ENCODE measurements at regions not wholly inside any gene's neighbourhood (a gene's known extent, or its start where the extent isn't known, plus 50 kb on each side); places are given as distances from the start of the nearest gene placed in this dataset.

DNA sequence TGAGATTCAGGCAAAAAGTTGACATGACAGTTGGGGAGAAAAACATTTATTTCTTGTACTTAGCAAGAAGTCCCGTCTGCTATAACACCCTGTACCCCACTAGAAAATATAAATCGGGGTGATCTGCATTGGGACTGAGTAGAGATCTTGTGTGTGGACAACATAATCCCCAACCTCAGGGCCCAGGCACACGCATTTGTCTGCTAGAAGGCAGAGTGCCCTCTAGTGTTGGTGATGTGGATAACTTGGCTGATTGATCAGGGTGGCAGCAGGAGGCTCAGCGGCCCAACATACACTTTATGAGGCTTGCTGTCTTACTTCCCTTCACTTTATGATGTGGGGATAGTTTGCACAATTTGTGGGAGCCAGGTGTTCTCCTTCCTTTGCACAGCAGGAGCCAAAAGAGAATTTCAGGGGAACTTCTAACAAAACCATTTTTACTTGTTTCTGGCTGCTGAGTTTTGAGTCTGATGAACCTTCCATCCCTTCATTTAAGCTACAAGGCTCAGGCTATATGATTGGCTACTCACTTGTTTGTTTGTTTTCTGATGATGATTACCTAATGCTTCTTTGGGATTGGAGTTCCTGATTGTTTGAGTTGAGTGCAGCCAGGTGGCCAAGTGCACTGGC lies 263.2 kb downstream of the DMAC1 start:
- ATAC-seq (peak; percentile 38), DNase-seq (ENCODE audit: low spot score in 2 of 2) (peak; percentile 22 to 61)
- no peaks in the 10 kb centered on the region for H3K36me3 Mint-ChIP-seq
- H3K27ac Mint-ChIP-seq: no peak overlapping the region
- H3K4me3 Mint-ChIP-seq: no peak overlapping the region
- H3K9me3 Mint-ChIP-seq: no peaks in the 10 kb centered on the region
- H3K4me1 Mint-ChIP-seq: peaks cover 15% of the 10 kb centered on the region

DNA sequence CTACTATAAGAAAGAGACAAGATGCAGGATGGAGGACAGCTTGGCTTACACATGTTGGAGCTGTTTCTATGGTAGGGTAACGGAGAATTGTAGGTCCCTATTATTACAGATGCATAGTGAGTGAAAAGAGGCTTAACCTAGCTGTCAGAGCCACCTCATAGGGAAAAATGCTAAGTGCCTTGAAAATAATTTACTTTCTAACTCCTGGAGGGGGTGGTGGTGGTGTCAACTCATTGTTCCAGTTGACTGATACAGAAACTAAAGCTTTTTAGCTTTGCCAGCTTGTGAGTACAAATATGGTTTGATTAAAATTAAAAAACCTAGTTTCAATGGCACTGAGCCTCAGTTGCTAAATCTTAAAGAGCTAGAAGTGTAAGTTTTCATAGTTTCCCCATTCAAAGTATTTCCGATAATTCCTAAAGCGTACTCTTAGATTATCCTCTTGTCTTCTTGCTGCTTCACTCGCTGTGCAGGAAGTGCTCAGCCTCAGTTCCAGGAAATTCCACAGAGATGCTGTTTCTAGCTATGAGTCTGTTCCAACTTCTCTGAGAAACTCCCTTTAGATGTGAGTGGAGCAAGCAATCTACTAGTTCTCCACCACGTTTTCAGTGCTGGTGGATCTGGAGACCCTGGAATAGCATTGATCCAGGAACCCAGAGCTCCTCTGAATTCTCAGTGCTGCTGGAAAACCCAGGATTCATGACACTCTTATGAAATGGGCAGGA lies 265.2 kb downstream of the DMAC1 start:
- peak overlapping the region; percentile 44 for H3K27ac Mint-ChIP-seq
- peak; percentile 79 for ATAC-seq

DNA sequence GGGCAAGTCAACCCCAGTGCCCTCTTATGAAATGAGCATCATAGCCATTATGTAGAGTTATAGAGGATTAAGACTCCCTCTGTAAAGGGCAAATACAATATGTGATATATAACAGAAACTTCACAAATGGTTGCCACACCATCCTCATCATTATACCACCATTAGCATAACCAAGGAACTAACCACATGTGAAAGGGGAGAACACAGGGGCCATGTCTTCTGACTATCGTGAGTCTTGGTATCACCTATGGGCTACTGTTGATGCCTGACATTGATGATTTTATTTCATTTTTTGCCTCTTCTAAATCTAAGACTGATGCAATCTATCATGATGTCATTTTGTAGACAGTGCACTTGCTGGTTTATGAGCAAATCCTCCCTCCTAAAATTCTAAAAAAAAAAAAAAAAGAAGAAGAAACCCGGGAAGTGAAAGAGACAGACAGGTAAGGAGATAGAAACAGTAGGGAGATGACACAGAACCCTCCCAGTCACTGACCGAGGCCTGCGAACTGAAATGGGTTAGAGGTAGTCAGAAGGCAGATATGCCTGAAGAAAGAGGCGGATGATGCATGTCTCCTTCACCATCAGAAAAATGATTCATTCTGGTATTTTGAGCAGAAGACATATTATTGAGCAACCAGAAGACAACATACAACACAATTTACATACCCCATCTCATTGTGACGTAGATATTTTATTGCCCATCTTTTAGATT lies 266.0 kb downstream of the DMAC1 start:
- Mint-ChIP-seq H3K9me3 (no peaks in the 10 kb centered on the region), H3K4me3 (peak overlapping the region; percentile 36), H3K4me1 (peaks cover 15% of the 10 kb centered on the region), H3K27ac (peak overlapping the region; percentile 44), H3K36me3 (no peaks in the 10 kb centered on the region)
- ATAC-seq (peak; percentile 86), DNase-seq (ENCODE audit: low spot score in 2 of 2) (peak in 1 of 2 donors; percentile 52)

More for the DNA sequence above, 265.2 kb downstream of the DMAC1 start:
- peak in 1 of 2 donors; percentile 56 for DNase-seq (ENCODE audit: low spot score in 2 of 2)
- Mint-ChIP-seq H3K9me3 (no peaks in the 10 kb centered on the region), H3K4me3 (peak overlapping the region; percentile 36), H3K4me1 (peaks cover 15% of the 10 kb centered on the region), H3K36me3 (no peaks in the 10 kb centered on the region)

DNA sequence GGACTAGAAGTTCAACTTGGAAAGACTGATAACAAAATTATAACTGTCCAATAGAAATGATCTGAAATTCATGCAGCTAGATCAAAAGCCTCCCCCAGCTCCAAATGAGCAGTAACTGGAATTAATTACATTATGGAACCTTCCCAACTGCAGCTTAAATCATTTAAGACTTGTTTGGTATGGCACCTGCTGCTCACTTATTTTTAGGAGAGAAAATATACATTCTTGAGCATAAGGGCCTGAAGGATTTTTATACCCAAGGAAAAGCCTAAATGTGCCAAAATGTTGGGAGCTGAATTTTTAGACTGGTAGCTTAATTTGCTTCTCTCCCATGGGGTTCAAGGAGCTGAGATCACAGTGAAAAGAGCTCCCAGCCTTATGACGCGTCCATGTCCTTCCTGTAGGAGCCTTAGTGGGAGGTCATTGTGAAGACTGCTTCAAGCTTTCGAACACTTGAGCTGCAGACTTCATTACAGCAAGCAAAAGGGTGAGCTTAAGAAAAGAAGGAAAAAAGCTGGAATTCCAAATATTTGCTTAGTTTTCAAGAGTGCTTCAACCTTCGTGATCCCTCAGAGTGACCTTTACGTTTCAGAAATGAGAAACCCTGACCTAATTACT lies 276.0 kb downstream of the DMAC1 start:
- no peaks in the 10 kb centered on the region for H3K36me3 Mint-ChIP-seq
- no peak for ATAC-seq
- H3K27ac Mint-ChIP-seq: no peak overlapping the region
- no peak overlapping the region for H3K4me3 Mint-ChIP-seq
- no peaks in the 10 kb centered on the region for H3K9me3 Mint-ChIP-seq
- DNase-seq (ENCODE audit: low spot score in 2 of 2): no peak
- H3K4me1 Mint-ChIP-seq: no peaks in the 10 kb centered on the region

DNA sequence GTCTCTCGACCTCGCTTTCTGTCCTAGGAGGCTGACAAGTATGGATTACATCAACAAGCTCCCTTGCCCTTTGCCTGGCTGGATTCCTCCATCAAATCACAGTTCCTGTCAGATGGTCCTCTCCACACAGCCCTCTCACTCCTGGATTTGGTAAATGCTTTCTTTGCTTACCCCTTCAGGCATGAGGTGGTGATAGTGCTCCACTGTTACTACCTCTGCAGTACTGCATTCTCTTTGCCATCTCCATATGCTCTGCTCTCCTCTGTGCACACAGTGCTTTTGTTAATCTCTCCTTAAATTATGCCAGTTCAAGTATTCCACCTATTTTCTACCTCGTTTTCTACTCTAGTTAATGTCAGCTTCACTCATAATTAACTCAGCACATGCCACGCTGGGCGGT lies 279.2 kb downstream of the DMAC1 start:
- Mint-ChIP-seq H3K27ac (no peak overlapping the region), H3K36me3 (no peaks in the 10 kb centered on the region), H3K4me1 (no peaks in the 10 kb centered on the region), H3K4me3 (no peak overlapping the region), H3K9me3 (no peaks in the 10 kb centered on the region)
- DNase-seq (ENCODE audit: low spot score in 2 of 2) (no peak), ATAC-seq (peak; percentile 47)

DNA sequence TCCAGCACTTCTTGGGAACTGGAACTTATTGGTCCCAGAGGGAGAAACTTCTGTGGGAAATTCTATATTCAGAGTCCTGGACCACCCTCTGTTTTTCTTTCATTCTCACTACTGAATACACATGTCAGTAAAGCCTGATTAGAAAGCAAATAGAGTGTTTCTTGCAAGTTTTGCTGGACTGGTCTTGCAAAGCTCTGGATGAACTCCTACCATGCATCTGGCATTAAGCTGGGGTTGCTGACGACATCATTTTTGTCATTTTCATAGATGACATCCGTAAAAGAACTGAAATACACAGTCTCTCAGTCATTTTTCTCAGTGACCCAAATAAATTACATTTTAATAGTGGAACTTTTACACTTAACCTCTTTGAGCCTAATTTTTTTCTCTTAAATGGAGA lies 283.2 kb downstream of the DMAC1 start:
- Mint-ChIP-seq H3K9me3 (no peaks in the 10 kb centered on the region), H3K27ac (no peak overlapping the region), H3K4me3 (no peak overlapping the region), H3K4me1 (no peaks in the 10 kb centered on the region), H3K36me3 (no peaks in the 10 kb centered on the region)
- no peak for ATAC-seq
- no peak for DNase-seq (ENCODE audit: low spot score in 2 of 2)

DNA sequence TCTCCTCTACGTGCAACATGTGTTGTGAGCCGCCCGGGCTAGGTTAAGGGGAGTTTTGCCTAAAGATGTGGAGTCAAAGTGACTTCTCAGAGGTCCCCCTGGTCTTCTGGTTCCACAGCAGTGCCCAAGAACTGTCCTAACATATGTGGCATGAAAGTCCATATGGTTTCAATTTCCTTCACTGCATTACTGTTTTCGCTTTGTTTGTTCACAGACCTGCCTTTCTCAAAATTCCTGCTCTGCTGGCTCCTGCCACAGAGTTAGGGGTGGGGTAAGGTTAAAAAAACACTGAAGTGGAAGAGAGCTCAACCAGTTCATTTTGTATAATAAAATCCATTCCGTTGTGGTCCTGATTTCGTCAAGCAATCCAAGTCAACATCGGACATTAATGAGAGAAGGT lies 289.4 kb downstream of the DMAC1 start:
- H3K9me3 Mint-ChIP-seq: no peaks in the 10 kb centered on the region
- H3K36me3 Mint-ChIP-seq: no peaks in the 10 kb centered on the region
- ATAC-seq (no peak), DNase-seq (ENCODE audit: low spot score in 2 of 2) (no peak)
- H3K4me1 Mint-ChIP-seq: no peaks in the 10 kb centered on the region
- H3K27ac Mint-ChIP-seq: no peak overlapping the region
- no peak overlapping the region for H3K4me3 Mint-ChIP-seq

DNA sequence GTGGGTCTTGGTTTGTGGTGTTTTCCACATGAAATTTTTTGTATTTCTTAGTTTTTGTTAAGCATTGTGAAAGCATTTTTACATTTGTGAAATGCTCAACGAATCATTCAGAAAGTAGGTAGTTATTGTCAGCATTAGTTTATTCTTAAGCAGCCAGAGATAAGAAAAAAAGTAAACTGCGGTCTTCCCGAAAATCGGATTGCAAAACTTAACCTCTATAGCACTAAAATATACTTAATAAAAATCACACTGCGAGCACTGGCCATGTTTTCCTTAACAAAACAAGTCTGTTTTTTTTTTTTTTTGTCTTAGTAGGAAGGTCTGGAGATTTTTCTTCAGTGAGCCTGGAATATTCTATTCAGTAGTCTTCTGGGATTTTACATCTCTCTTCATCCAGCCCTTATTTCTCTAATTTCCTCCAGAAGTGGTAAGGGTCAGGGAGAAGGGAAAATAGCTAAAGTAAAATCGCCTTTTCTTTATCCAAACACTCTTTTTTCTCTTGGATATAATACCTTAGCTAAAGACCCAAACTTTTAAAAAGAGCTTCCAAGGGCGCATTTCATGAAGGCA lies 289.9 kb downstream of the DMAC1 start:
- no peak overlapping the region for H3K4me3 Mint-ChIP-seq
- ATAC-seq (no peak), DNase-seq (ENCODE audit: low spot score in 2 of 2) (no peak)
- H3K27ac Mint-ChIP-seq: no peak overlapping the region
- H3K36me3 Mint-ChIP-seq: no peaks in the 10 kb centered on the region
- H3K9me3 Mint-ChIP-seq: no peaks in the 10 kb centered on the region
- no peaks in the 10 kb centered on the region for H3K4me1 Mint-ChIP-seq

DNA sequence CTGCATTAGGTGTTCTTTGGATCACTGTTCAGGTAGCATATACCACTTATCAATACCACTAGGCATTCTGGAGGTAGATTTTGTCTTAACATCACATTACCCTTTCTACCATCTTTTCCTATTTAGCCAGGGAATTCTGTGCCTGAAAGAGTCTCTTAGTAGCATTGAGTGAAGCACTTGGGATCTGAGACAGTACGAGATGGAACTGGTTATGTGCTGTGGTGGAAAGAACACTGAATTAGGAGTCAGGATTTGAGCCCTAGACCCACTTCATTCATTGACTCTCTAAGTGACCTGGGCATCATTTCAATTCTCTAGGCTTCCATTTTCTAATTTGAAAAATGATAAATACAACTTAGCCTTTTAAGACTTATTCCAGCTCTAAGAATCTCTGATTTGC lies 291.1 kb downstream of the DMAC1 start:
- Mint-ChIP-seq H3K4me3 (no peak overlapping the region), H3K36me3 (no peaks in the 10 kb centered on the region), H3K4me1 (no peaks in the 10 kb centered on the region), H3K27ac (no peak overlapping the region), H3K9me3 (no peaks in the 10 kb centered on the region)
- DNase-seq (ENCODE audit: low spot score in 2 of 2): no peak
- ATAC-seq: no peak

DNA sequence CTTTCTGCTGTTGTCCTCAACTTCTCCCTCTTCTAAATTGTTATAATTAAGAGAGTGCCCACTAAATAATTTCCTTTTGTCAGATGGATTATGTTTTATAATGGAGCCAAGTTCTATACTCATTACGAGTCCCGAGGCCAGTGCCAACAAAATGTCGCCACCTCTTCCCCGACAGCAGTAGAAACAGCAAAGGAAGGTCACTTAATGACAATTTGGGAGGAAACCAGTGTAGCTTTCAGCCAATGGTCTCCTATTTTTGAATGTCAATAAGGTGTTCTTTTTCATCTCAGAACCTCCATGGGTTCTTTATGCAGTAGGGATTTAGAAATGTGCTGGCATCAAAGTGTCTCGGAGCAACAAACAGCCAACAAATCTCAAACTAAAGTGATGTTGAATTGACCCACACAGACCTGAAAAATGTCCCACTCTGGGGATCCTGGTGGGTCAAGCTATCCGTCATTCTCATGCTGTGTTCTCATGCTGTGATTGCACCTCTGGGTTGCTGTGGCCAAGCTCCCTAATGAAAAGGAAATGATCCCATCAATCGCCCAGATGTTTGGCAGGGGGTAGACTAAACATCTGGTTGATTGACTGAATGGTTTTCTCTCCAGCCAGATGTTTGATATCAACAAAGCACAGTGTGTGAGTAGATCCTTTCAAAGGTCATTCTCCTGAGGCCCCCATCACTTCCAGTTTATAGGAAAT lies 291.9 kb downstream of the DMAC1 start:
- ATAC-seq (no peak), DNase-seq (ENCODE audit: low spot score in 2 of 2) (no peak)
- Mint-ChIP-seq H3K36me3 (no peaks in the 10 kb centered on the region), H3K4me3 (no peak overlapping the region), H3K9me3 (no peaks in the 10 kb centered on the region), H3K4me1 (no peaks in the 10 kb centered on the region), H3K27ac (no peak overlapping the region)

DNA sequence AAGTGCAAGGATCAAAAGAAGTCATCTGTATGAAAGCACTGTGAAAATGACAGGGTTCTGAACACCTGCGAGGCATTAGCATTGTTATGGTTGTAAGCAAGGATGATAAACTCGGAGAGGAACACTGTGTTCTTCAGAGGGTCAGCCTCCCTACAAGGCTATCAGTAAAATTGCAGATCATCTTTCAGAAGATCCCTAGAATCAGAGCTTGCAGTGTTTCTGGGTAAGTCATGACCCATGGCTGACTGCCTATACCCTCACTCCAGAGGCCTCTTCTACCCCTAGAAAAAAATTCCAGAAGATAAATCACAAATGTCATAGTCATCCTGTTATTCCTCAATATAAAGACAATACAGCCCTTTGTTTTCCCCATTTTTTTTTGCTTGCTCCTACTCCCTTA lies 292.6 kb downstream of the DMAC1 start:
- Mint-ChIP-seq H3K9me3 (no peaks in the 10 kb centered on the region), H3K27ac (no peak overlapping the region), H3K36me3 (no peaks in the 10 kb centered on the region), H3K4me1 (no peaks in the 10 kb centered on the region), H3K4me3 (no peak overlapping the region)
- ATAC-seq: no peak
- DNase-seq (ENCODE audit: low spot score in 2 of 2): no peak

DNA sequence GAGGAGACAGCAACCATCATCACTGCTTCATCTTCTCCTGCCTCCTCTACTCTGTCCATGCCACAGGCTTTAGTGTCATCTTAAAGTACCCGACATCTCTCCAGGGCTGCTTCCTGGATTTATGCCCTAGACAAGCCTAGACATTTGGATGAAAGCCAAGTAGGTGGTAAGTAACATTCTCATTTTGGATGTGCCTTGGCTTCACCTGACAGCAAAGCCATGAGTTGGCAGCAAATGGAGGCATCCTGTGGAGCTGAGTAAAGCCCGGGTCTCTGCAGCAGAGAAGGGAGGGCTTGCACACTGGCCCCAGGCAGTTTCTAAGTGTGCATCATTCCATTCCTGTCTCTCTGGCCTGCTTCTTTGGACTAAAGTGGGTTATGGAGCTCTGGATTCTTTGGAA lies 299.1 kb downstream of the DMAC1 start:
- Mint-ChIP-seq H3K9me3 (no peaks in the 10 kb centered on the region), H3K4me3 (no peak overlapping the region), H3K36me3 (no peaks in the 10 kb centered on the region), H3K4me1 (no peaks in the 10 kb centered on the region), H3K27ac (no peak overlapping the region)
- ATAC-seq (no peak), DNase-seq (ENCODE audit: low spot score in 2 of 2) (no peak)

DNA sequence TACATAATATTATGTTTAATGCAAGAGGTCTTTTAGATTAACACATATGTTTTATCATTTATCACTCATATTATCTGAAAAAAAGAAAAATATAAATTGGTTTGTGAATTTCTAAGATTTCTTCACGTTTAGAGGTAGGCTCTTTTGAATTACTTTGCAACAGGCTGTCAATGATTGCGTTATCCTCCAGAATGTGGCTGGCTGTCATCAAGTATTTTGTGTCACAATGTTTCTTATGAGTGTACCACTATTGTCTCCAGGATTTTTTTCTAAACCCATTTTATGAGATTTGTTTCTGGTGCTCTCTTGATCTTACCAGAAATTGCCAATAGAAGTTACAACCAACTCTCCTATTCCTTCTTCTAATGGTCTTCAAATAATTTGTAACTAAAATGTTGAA lies 307.9 kb downstream of the DMAC1 start:
- Mint-ChIP-seq H3K27ac (no peak overlapping the region), H3K9me3 (no peaks in the 10 kb centered on the region), H3K4me1 (no peaks in the 10 kb centered on the region), H3K36me3 (no peaks in the 10 kb centered on the region), H3K4me3 (no peak overlapping the region)
- ATAC-seq: no peak
- no peak for DNase-seq (ENCODE audit: low spot score in 2 of 2)

DNA sequence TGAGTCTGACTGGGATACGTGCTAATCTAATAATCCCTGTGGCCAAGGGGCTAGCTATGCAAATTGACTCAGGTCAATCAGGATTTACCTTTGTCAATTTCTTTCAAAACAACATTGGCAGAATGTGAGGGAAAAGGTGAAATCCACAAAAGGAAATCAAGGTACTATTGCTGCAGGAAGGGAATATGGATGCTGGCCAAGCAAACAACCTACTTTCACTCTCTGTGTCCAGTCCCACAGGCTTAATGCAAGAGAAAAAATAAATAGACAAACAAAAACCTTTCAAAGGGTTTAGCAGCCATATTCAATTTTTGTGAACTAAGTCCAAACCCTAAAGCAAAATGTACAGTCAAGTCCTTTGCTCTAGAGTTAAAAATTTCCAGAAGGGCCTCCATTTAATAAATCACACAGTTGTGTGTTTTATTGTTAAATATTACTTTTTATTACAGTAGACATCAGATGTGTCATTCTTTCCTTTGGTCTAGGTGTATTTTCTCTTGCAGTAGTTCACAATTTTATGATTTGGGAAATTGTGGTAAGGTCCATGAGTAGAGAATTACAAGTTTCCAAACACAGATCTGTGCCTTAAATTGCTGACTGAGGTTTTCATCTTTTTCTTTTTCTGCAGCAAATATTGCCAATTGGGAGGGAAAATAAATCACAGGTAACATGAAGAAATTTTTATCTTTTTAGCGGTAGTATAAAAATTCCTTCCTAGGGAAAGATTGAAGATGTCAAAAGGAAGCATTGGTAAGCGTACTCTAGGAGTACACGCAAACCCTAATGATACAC lies 309.1 kb downstream of the DMAC1 start:
- no peak overlapping the region for H3K27ac Mint-ChIP-seq
- H3K4me3 Mint-ChIP-seq: no peak overlapping the region
- ATAC-seq (no peak), DNase-seq (ENCODE audit: low spot score in 2 of 2) (no peak)
- no peaks in the 10 kb centered on the region for H3K4me1 Mint-ChIP-seq
- H3K36me3 Mint-ChIP-seq: no peaks in the 10 kb centered on the region
- H3K9me3 Mint-ChIP-seq: no peaks in the 10 kb centered on the region

All from stimulated activated effector memory CD8-positive, alpha-beta T cell treated with anti-CD3 and anti-CD28 coated beads, Interleukin-12 subunit alpha, Interleukin-12 subunit beta, amount 100 ng/mL, for 72 hours (primary cell).